ENCODE measurements at regions not wholly inside any gene's neighbourhood (a gene's known extent, or its start where the extent isn't known, plus 50 kb on each side); places are given as distances from the start of the nearest gene placed in this dataset.

DNA sequence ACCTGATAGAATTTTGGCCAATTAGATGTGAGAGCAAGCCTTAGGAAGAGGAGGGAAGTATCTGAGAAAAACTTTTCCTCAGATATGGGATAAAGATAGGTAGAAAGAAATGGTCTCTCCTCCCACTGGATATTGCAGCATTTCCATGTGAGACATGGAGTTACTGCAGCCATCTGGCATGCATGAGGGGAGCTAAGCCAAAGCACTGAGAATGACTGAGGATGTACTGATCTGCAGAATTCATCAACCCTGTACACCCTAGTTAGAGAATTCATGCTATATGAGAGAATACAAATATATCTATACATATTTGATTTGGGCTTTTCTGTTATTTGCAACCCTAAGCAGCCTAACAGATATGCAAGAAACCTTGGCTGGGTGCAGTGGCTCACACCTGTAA is 52.5 kb upstream of the RPL34 start:
- no peaks in the 10 kb centered on the region for H3K9me3 Mint-ChIP-seq
- no peak overlapping the region for H3K4me3 Mint-ChIP-seq
- intact Hi-C loops (cut with micrococcal nuclease) = no loop called here
- no peaks in the 10 kb centered on the region for H3K36me3 Mint-ChIP-seq (ENCODE audit: low read depth)
- DNase-seq = no peak
- CTCF ChIA-PET = interaction anchor here (0.5 to 1.6 kb wide), 3 partner anchors 109 to 549 kb away, joined by 3 to 6 read pairs (median 3); no protein-coding TSS in a partner anchor
- no peak overlapping the region for H3K27ac Mint-ChIP-seq
- no peaks in the 10 kb centered on the region for H3K27me3 Mint-ChIP-seq (ENCODE audit: low read depth)
- H3K4me1 Mint-ChIP-seq (ENCODE audit: low read depth) = peaks cover 31% of the 10 kb centered on the region

DNA sequence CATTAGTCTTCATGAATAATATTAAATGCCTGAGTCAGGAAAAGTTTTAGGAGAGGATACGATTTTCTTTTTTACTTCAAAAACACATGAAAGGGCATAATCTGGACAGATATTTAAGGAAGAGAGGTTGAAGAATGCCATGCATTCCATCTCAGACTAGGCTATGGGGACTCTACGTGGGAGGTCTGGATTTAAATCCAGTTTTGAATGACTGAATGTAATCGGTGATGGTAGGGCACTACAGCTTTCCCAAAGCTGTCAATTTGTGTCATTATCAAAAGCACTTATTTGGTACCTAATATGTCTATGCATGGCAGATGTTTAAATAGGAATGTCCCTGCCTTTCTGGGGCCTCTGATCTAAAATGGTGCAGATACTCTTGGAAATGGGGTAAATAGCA is 59.3 kb upstream of the RPL34 start:
- Mint-ChIP-seq H3K36me3 (ENCODE audit: low read depth) (no peaks in the 10 kb centered on the region), H3K27ac (no peak overlapping the region), H3K4me3 (no peak overlapping the region), H3K27me3 (ENCODE audit: low read depth) (no peaks in the 10 kb centered on the region), H3K9me3 (no peaks in the 10 kb centered on the region), H3K4me1 (ENCODE audit: low read depth) (peaks cover 8% of the 10 kb centered on the region)
- CTCF ChIA-PET = interaction anchor here (2.2 kb wide), 1 partner anchor 11 kb away, joined by 6 read pairs; no protein-coding TSS in a partner anchor
- DNase-seq = no peak
- intact Hi-C loops (cut with micrococcal nuclease) = no loop called here

DNA sequence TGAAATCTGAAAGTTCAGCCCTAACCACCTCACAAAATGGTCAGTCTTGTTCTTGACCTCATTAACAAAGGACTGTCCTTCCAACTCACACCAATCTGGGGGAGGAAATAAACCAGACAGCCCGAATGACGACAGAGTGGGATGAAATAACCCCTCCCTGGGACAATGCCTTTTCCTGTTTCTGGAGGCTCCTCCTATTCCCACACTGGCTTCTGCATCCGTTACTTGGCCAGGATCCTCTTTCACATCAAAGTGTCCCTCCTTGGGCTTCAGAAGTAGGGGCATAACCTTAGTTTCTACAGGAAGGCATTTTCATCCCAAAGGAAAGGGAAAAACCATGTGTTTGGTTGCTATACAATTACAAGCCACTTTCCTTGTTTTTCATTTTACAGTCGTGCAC is 59.8 kb upstream of the RPL34 start:
- H3K9me3 Mint-ChIP-seq = no peaks in the 10 kb centered on the region
- no peaks in the 10 kb centered on the region for H3K27me3 Mint-ChIP-seq (ENCODE audit: low read depth)
- CTCF ChIA-PET = interaction anchor here (2.2 kb wide), 1 partner anchor 12 kb away, joined by 6 read pairs; no protein-coding TSS in a partner anchor
- peaks cover 8% of the 10 kb centered on the region for H3K4me1 Mint-ChIP-seq (ENCODE audit: low read depth)
- H3K36me3 Mint-ChIP-seq (ENCODE audit: low read depth) = no peaks in the 10 kb centered on the region
- intact Hi-C loops (cut with micrococcal nuclease) = no loop called here
- H3K27ac Mint-ChIP-seq = no peak overlapping the region
- no peak for DNase-seq
- no peak overlapping the region for H3K4me3 Mint-ChIP-seq

DNA sequence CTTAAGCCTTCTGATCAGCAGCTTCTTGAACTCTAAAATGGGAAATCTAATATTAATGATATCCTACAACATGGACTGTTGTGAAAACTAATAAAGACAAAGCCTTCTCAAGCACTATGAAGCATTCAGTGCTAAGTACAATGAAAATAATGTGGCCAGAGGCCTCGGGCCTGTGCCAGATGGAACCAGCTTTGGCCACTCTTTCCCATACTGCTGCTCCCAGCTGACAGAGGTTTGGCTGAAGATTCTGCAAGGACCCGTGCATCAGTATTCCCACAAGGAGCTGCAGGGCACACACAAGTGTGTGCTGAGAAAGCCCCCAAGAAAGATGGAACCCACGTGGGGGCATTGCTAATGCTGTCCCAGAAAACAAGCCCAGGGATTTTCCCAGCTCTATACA is 60.5 kb upstream of the RPL34 start:
- Mint-ChIP-seq H3K36me3 (ENCODE audit: low read depth) (no peaks in the 10 kb centered on the region), H3K27me3 (ENCODE audit: low read depth) (no peaks in the 10 kb centered on the region), H3K4me1 (ENCODE audit: low read depth) (peaks cover 4% of the 10 kb centered on the region), H3K4me3 (no peak overlapping the region), H3K9me3 (no peaks in the 10 kb centered on the region), H3K27ac (no peak overlapping the region)
- DNase-seq = no peak
- CTCF ChIA-PET = interaction anchor here (2.2 kb wide), 1 partner anchor 13 kb away, joined by 6 read pairs; no protein-coding TSS in a partner anchor
- intact Hi-C loops (cut with micrococcal nuclease) = no loop called here

DNA sequence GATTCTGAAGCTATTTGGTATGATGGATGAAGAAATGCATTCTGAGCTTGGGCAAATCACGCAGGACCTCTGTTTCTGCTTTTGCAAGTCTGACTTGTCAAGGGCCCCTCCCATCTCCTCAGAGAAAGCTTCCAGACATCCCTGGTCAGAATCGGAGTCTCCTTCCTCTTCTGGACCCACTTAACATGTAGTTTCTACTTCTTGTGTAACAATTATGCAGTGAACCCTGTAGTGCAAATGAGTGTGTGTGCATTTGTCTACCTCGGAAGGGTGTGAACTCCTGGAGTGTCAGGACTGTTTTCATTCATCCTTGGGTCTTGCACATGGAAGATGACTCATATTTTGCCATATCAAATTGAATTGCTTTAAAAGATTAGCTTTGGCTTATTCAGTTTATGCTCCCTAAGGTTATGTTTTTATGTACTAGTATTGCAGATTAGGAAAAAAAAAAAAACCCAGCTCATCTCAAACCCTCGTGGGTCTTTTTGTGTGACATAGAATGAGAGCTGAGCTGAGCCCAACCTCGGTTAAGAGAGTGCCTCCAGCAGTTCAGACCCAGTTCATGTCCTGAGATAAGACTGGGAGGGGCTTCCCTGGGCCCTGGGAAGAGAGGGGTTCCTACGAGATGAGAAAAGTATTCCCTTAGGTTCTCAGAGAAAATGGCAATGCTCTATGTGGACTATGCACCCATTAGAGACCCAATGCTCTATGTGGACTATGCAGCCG is 61.1 kb upstream of the RPL34 start:
- H3K36me3 Mint-ChIP-seq (ENCODE audit: low read depth) = no peaks in the 10 kb centered on the region
- H3K27me3 Mint-ChIP-seq (ENCODE audit: low read depth) = no peaks in the 10 kb centered on the region
- intact Hi-C loops (cut with micrococcal nuclease) = no loop called here
- H3K9me3 Mint-ChIP-seq = no peaks in the 10 kb centered on the region
- CTCF ChIA-PET = interaction anchor here (1.3 to 2.2 kb wide), 2 partner anchors 13 to 540 kb away, joined by 3 to 6 read pairs; no protein-coding TSS in a partner anchor
- DNase-seq = no peak
- no peak overlapping the region for H3K27ac Mint-ChIP-seq
- peaks cover 4% of the 10 kb centered on the region for H3K4me1 Mint-ChIP-seq (ENCODE audit: low read depth)
- H3K4me3 Mint-ChIP-seq = no peak overlapping the region

DNA sequence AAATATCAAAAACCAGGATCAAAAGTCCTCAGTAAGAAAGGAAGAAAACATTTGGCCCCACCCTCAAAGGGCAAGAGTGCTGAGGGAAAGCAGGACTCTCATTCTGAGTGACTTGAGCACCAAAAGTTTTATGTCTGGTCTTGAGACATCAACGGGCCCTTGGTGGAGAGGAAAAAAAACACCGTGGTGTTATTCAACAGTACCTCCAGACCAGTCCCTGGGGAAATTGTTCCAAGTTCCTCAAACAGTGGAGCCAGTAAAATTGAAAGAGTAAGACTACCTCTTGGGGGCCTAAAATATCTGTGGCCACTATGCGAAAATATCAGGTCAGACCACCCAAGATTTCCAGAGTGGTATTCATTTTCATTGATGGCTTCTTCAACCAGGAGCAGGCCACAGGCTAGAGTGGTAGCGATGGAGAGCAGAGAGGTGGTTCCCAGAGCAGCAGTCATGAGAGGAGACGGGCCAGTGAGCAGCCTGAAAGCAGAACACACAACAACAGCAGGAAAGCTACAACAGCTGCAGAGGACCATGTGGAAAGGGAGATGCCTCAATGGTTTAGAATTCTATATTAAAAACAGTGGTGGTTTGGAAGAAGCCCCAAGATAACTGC is 63.7 kb upstream of the RPL34 start:
- Mint-ChIP-seq H3K4me1 (ENCODE audit: low read depth) (peaks cover 2% of the 10 kb centered on the region), H3K4me3 (no peak overlapping the region), H3K27me3 (ENCODE audit: low read depth) (no peaks in the 10 kb centered on the region), H3K9me3 (no peaks in the 10 kb centered on the region), H3K27ac (no peak overlapping the region), H3K36me3 (ENCODE audit: low read depth) (no peaks in the 10 kb centered on the region)
- intact Hi-C loops (cut with micrococcal nuclease) = no loop called here
- DNase-seq = no peak
- CTCF ChIA-PET = no interaction called here

DNA sequence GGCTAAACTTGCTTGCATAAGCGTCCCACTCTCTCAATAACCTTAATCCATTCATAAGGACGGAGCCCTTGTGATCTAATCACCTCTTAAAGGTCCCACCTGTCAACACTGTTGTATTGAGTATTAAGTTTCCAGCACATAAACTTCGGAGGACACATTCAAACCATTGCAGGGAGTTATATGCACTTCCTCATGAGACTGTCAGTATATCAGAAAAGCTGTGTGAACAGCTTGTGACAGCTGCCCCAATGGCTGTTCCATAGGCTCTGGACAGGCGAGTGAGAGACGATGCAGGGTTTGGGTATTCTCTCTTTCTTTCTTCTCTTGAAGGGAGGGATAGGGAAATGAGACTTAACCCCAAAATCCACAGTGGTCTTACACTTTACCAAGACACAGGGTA is 64.2 kb upstream of the RPL34 start:
- no peak overlapping the region for H3K4me3 Mint-ChIP-seq
- peaks cover 2% of the 10 kb centered on the region for H3K4me1 Mint-ChIP-seq (ENCODE audit: low read depth)
- CTCF ChIA-PET = no interaction called here
- no peak overlapping the region for H3K27ac Mint-ChIP-seq
- no peak for DNase-seq
- no peaks in the 10 kb centered on the region for H3K27me3 Mint-ChIP-seq (ENCODE audit: low read depth)
- no peaks in the 10 kb centered on the region for H3K36me3 Mint-ChIP-seq (ENCODE audit: low read depth)
- H3K9me3 Mint-ChIP-seq = peaks cover 3% of the 10 kb centered on the region
- intact Hi-C loops (cut with micrococcal nuclease) = no loop called here

DNA sequence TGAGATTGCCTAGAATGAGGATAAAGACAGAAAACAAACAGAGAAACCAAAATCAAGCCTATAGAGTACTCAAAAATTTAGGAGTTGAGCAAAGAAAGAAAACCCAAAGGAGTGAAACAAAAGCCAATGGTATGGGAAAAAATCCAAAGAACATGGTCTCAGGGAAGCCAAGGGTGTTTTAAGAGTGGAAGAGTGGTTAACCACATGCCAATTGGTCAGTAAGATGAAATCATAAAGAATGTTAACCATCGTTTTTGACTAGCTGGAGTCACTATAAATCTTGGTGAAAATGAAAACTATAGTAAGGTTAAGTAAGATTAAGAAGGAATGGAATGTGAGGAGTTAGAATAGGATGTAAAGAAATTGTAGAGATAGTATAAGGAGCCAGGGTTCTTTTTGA is 64.7 kb upstream of the RPL34 start:
- Mint-ChIP-seq H3K4me3 (no peak overlapping the region), H3K36me3 (ENCODE audit: low read depth) (no peaks in the 10 kb centered on the region), H3K27me3 (ENCODE audit: low read depth) (no peaks in the 10 kb centered on the region), H3K27ac (no peak overlapping the region), H3K4me1 (ENCODE audit: low read depth) (peaks cover 2% of the 10 kb centered on the region), H3K9me3 (peaks cover 3% of the 10 kb centered on the region)
- DNase-seq = no peak
- CTCF ChIA-PET = interaction anchor here (0.6 kb wide), 1 partner anchor 877 kb away, joined by 3 read pairs; no protein-coding TSS in a partner anchor
- intact Hi-C loops (cut with micrococcal nuclease) = no loop called here

DNA sequence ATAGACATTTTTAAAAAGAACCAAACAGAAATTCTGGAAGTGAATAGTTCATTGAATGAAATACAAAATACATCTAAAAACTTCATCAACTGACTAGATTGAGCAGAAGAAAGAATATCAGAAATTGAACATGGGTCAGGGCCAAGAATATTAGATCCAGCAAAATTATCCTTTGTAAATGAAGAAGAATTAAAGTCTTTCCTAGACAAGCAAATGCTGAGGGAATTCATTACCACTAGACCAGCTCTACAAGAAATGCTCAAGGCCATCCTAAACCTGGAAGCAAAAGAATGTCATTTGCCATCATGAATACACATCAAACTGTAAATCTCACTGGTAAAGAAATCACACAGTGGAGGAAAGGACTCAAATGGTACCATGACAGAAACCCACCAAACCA is 72.7 kb upstream of the RPL34 start:
- Mint-ChIP-seq H3K9me3 (peaks cover 29% of the 10 kb centered on the region), H3K4me3 (no peak overlapping the region), H3K36me3 (ENCODE audit: low read depth) (peaks cover 9% of the 10 kb centered on the region), H3K27me3 (ENCODE audit: low read depth) (no peaks in the 10 kb centered on the region), H3K4me1 (ENCODE audit: low read depth) (no peaks in the 10 kb centered on the region), H3K27ac (no peak overlapping the region)
- intact Hi-C loops (cut with micrococcal nuclease) = no loop called here
- DNase-seq = no peak
- CTCF ChIA-PET = no interaction called here

DNA sequence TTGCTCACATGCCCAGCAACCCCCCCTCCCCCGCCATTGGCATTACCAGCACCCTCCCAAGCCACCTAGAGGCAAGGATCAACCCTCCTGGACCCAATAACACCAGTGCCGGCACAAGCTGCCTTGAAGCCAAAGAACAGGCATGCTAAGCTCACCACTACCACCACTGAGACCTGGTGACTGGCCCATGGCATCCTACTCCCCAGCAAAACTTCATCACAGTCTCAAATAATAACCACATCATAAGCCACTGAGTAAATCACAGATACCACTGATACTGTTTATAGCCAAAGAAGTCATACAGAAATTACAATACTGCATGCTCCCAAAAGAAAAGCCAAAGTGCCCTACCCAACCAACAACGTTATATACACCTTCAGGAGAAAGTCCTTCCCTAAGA is 73.6 kb upstream of the RPL34 start:
- CTCF ChIA-PET = no interaction called here
- no peak for DNase-seq
- intact Hi-C loops (cut with micrococcal nuclease) = no loop called here
- no peak overlapping the region for H3K27ac Mint-ChIP-seq
- peaks cover 5% of the 10 kb centered on the region for H3K4me1 Mint-ChIP-seq (ENCODE audit: low read depth)
- H3K4me3 Mint-ChIP-seq = no peak overlapping the region
- peaks cover 9% of the 10 kb centered on the region for H3K36me3 Mint-ChIP-seq (ENCODE audit: low read depth)
- H3K27me3 Mint-ChIP-seq (ENCODE audit: low read depth) = no peaks in the 10 kb centered on the region
- peaks cover 29% of the 10 kb centered on the region for H3K9me3 Mint-ChIP-seq

DNA sequence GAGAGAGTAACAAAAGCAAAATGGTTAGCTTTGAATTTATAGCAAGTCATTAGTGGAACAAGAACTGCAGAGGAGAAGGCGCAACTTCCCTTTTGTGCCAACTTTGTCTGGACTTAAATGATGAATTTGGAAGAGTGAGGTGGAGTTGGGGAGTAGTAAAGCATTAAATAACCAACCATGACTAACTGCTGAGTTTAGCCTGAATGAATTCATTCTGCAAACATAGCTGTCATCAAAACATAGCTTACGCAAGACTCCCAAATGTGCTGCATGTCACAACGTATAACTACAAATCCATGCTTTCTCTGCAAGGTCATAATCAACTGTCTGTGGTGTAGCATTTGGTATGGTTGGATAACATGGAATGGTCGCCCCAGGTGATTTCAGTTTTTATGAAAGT is 75.9 kb upstream of the RPL34 start:
- Mint-ChIP-seq H3K36me3 (ENCODE audit: low read depth) (peaks cover 9% of the 10 kb centered on the region), H3K27ac (no peak overlapping the region), H3K27me3 (ENCODE audit: low read depth) (no peaks in the 10 kb centered on the region), H3K4me3 (no peak overlapping the region), H3K9me3 (peaks cover 22% of the 10 kb centered on the region), H3K4me1 (ENCODE audit: low read depth) (peaks cover 15% of the 10 kb centered on the region)
- DNase-seq = no peak
- CTCF ChIA-PET = interaction anchor here (0.7 to 1.8 kb wide), 2 partner anchors 27 to 74 kb away, joined by 3 to 15 read pairs; no protein-coding TSS in a partner anchor
- intact Hi-C loops (cut with micrococcal nuclease) = no loop called here

DNA sequence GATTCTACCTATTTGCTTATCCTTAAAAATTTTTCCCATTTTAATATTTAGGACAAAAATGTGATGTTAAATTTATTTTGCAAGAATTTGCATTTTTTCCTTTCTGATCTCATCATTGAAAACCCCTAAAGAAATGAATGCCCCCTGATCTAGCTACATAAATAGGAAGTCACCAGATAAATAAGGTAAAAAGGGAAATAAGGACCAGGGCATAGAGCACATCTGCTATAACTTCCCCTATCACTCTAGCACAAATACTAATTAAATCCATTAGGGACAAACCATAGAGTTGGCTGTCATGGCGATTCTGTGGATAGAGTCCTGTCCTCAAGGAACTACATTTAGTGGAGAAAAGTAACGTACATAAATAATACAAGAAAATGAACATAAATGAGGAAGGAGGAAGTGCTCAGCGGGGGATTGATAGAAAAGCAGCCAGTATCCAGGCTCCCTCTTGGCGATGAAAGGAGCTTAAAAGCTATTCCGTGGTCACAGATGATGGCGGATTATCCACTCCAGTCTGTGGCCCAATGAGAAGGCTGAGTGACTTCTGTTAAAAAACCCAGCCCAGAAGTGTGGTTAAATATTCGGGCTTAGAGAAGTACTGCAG is 76.9 kb upstream of the RPL34 start:
- Mint-ChIP-seq H3K27ac (no peak overlapping the region), H3K4me3 (no peak overlapping the region), H3K4me1 (ENCODE audit: low read depth) (peaks cover 15% of the 10 kb centered on the region), H3K36me3 (ENCODE audit: low read depth) (peaks cover 2% of the 10 kb centered on the region), H3K9me3 (peaks cover 13% of the 10 kb centered on the region), H3K27me3 (ENCODE audit: low read depth) (no peaks in the 10 kb centered on the region)
- no peak for DNase-seq
- CTCF ChIA-PET = no interaction called here
- intact Hi-C loops (cut with micrococcal nuclease) = no loop called here

All from activated naive CD4-positive, alpha-beta T cell treated with anti-CD3 and anti-CD28 coated beads for 36 hours (primary cell).